Adrenal gland (tissue), 9 donors: ENCODE measurements at regions not wholly inside any gene's neighbourhood (a gene's known extent, or its start where the extent isn't known, plus 50 kb on each side); places are given as distances from the start of the nearest gene placed in this dataset.

Experiments
- DNase-seq, 7 donors: peaks; one replicate each; pipeline ENCODE4 v3.0.0-alpha.2; 2019 to 2020
- H3K27ac ChIP-seq, 5 donors: fragments of 200-600 bp; sonication (generic) in 4 of 5; 1 replicate in 3 of 5; 2 replicates in 2 of 5; pipeline versions ENCODE4 v1.5.1 to v1.8.0; 2016 to 2020; ENCODE audit warnings: mild to moderate bottlenecking in 1 of 5
- H3K27me3 ChIP-seq: fragments of 200-600 bp; 2 replicates; pipeline ENCODE4 v1.8.0; 2021
- H3K36me3 ChIP-seq, 2 donors: fragments of 200-600 bp; replicated peaks in 1 of 2; 1 replicate in 1 of 2; 2 replicates in 1 of 2; pipeline versions ENCODE4 v1.5.1 to v1.8.0; 2018 to 2022
- H3K4me1 ChIP-seq, 2 donors: fragments of 200-600 bp; replicated peaks in 1 of 2; 1 replicate in 1 of 2; 2 replicates in 1 of 2; pipeline versions ENCODE4 v1.5.1 to v1.8.0; 2018 to 2021
- H3K4me3 ChIP-seq, 4 donors: fragments of 200-600 bp; sonication (generic) in 3 of 4; one replicate each; pipeline ENCODE4 v1.5.1; 2016 to 2018
- H3K9me3 ChIP-seq, 3 donors: fragments of 200-600 bp; sonication (generic) in 1 of 3; replicated peaks in 1 of 3; 1 replicate in 2 of 3; 2 replicates in 1 of 3; pipeline versions ENCODE4 v1.5.1 to v1.8.0; 2016 to 2021
- CTCF ChIP-seq, 6 experiments: fragments of 450-650 bp in 4 of 6; fragments of 200-600 bp in 2 of 6; sonication (generic) in 1 of 6; IDR thresholded peaks; 1 replicate in 5 of 6; 2 replicates in 1 of 6; pipeline versions ENCODE4 v1.5.1 to v1.8.0; 2016 to 2021; ENCODE audit warnings: antibody characterized with exemption in 6 of 6, mild to moderate bottlenecking in 2 of 6, moderate library complexity in 1 of 6
- POLR2A ChIP-seq, 2 donors: fragments of 450-650 bp; IDR thresholded peaks; one replicate each; pipeline ENCODE4 v1.6.1; 2017; ENCODE audit warnings: antibody characterized with exemption in 2 of 2, mild to moderate bottlenecking in 2 of 2, moderate library complexity in 1 of 2
- WGBS, 4 donors: extraction: QIAGEN DNeasy Blood & Tissue Kit in 2 of 4; methylation state at CpG; one replicate each; pipeline versions ENCODE4 v1.1.5 to v1.1.7; 2013 to 2017; 5-methylcytosine and 5-hydroxymethylcytosine counted together
- intact Hi-C, 2 donors: fragments of 100-400 bp; cut with DNase I; formaldehyde crosslinking; loops; one replicate each; pipeline versions ENCODE4 v1.14.1 to v1.15.0; 2022 to 2023
- donor health status: healthy with polysubstance abuse.
- donor health status: Bipolar disorder and iron deficiency.
- donor health status: DM: yes; HTN: yes; CAD: no.
- donor health status: DM: no; HTN: no; CAD: no.
- donor health status: DM: no; HTN: no; CAD: no.

GRCh38 chr21:22904385-22904784, 1906.2 kb downstream of the NCAM2 start:
- no peak overlapping the region for H3K4me3 ChIP-seq
- WGBS, 4 donors: 75 to 82% (median 79%) methylated on average over 4 of the region's 4 CpGs
- H3K27me3 ChIP-seq: no peaks in the 10 kb centered on the region
- H3K36me3 ChIP-seq: no peaks in the 10 kb centered on the region
- no peaks in the 10 kb centered on the region for H3K4me1 ChIP-seq
- TF ChIP-seq POLR2A (IDR thresholded peaks at IDR 0.05) (no peak), CTCF (IDR thresholded peaks at IDR 0.05) (no peak)
- H3K9me3 ChIP-seq: no peaks in the 10 kb centered on the region
- intact Hi-C loops: no loop called here
- no peak overlapping the region for H3K27ac ChIP-seq
- no peak for DNase-seq

DNA sequence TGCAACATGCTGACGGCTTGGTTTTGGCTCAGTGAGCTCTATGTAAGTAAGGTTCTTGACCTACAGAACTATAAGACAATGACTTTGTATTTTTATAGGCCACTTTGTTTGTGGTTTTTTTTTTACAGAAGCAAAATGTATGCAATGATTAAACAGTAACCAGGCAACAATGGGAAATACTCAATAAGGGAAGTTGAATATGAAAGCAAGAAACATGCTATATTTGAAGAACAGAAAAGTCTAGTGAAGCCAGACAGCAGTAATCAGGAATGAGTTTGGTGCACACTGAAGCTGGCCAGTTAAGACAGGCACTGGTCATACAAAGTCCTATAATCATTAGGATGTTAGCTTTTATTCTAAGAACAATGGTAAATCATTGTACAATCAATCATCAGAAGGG, 1926.8 kb downstream of the NCAM2 start:
- H3K27me3 ChIP-seq: no peaks in the 10 kb centered on the region
- no peaks in the 10 kb centered on the region for H3K9me3 ChIP-seq
- no peak overlapping the region for H3K27ac ChIP-seq
- no peak for DNase-seq
- TF ChIP-seq POLR2A (IDR thresholded peaks at IDR 0.05) (no peak), CTCF (IDR thresholded peaks at IDR 0.05) (no peak)
- WGBS, 4 donors: 65 to 86% (median 79%) methylated on average over 1 of the region's 1 CpG
- H3K4me3 ChIP-seq: no peak overlapping the region
- no peaks in the 10 kb centered on the region for H3K36me3 ChIP-seq
- intact Hi-C loops: no loop called here
- no peaks in the 10 kb centered on the region for H3K4me1 ChIP-seq

DNA sequence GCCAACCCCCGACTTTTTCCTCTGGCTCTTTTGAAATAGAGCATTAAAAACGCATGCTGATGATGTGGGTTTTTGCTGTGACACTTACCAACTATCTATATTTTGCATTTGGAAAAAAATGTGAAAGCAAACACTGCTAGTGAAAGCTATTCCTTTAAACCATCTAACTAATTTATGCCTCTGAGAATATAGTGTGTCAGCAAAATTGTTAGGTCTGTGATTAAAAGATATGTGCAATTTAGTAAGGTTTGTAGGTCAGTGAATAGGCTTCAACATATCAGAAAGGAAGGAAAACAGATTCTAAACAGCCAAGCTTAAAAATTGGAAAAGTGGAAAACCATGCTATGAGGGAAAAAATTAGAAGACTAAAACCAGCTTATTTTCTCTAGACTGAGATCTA, 1929.3 kb downstream of the NCAM2 start:
- Histone ChIP-seq H3K27me3 (no peaks in the 10 kb centered on the region), H3K27ac (no peak overlapping the region), H3K36me3 (no peaks in the 10 kb centered on the region), H3K9me3 (no peaks in the 10 kb centered on the region), H3K4me3 (no peak overlapping the region), H3K4me1 (no peaks in the 10 kb centered on the region)
- TF ChIP-seq POLR2A (IDR thresholded peaks at IDR 0.05) (no peak), CTCF (IDR thresholded peaks at IDR 0.05) (no peak)
- intact Hi-C loops: no loop called here
- no peak for DNase-seq
- 58 to 75% (median 69%) methylated on average over 2 of the region's 2 CpGs for WGBS, 4 donors

DNA sequence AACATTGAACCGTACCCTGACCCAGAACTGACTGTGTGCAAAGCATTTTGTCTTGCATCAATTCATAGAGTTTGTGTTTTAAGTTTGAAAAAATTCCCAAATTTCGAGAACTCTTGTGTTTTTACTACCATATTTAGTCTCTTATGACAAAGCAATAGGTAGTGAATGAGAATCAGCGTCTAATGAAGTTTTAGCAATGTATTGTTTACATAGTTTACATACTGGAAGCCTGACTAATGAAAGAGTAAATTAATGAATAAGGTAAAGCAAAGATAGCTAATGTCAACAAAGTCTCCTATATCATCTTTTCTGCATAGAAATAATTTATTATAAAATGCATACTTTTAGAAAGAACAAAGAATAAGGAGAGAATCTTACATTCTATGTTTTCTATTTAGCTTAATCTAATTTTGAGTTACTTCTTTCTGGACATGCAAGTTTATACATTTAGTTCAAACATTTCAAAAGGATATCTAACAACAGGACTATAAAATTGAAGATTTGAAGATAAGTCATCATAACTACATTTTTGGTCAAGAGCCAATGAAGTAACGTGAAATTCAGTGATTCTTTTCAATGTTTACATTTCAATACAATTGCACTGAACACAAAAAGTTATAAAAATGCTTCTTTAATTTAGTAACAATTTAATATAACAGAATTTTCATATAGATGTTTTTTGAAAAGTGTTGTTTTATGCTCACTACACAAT, 1943.7 kb downstream of the NCAM2 start:
- Histone ChIP-seq H3K4me3 (no peak overlapping the region), H3K36me3 (no peaks in the 10 kb centered on the region), H3K9me3 (no peaks in the 10 kb centered on the region), H3K4me1 (no peaks in the 10 kb centered on the region), H3K27ac (no peak overlapping the region), H3K27me3 (no peaks in the 10 kb centered on the region)
- no peak for DNase-seq
- 75 to 80% (median 78%) methylated on average over 4 of the region's 4 CpGs for WGBS, 4 donors
- TF ChIP-seq CTCF (IDR thresholded peaks at IDR 0.05) (no peak), POLR2A (IDR thresholded peaks at IDR 0.05) (no peak)
- intact Hi-C loops: no loop called here
